ENCODE measurements at regions not wholly inside any gene's neighbourhood (a gene's known extent, or its start where the extent isn't known, plus 50 kb on each side); places are given as distances from the start of the nearest gene placed in this dataset.

DNA sequence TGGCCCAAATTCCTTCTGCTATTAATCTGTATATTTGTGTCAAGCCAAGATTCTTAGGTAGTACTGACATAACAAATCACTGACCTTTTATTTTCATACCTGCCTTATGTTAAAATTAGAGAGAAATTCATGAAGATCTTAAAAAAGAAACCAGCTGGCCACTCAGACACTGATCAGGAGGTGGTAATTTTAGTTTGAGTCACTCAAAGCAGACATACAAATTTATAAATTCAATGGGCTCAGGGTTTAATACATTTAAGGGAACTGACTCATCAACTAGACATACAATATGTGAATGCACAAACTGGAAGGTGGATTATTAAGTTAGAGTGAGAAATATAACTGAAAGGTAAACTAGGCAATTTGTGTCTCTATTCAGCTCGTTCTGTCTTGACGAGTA is 711.9 kb upstream of the EYS start (continued):
- TF ChIP-seq ZBTB48 (tag by site-specific recombination; IDR thresholded peaks at IDR 0.05) (no peak), ZNF24 (tag by site-specific recombination; IDR thresholded peaks at IDR 0.05) (no peak), ZNF341 (tag by site-specific recombination; IDR thresholded peaks at IDR 0.05; ENCODE audit: low read depth) (no peak)

- no peaks in the 10 kb centered on the region for H3K9me3 ChIP-seq (ENCODE audit: control insufficient read depth, insufficient read depth, low read depth, low read length)
- no peaks in the 10 kb centered on the region for H3K4me1 ChIP-seq (ENCODE audit: control insufficient read depth, insufficient read depth, low read length)
- H3K27ac ChIP-seq (ENCODE audit: extremely low read depth, low read depth, low read length): no peak overlapping the region
- TF ChIP-seq BCL11B (tag by site-specific recombination; IDR thresholded peaks at IDR 0.05; ENCODE audit: low read depth) (no peak), ZNF157 (tag by site-specific recombination; IDR thresholded peaks at IDR 0.05) (no peak), ZNF311 (tag by site-specific recombination; IDR thresholded peaks at IDR 0.05; ENCODE audit: borderline replicate concordance) (no peak), ZNF221 (tag by site-specific recombination; IDR thresholded peaks at IDR 0.05; ENCODE audit: borderline replicate concordance) (no peak), ZNF37A (tag by site-specific recombination; IDR thresholded peaks at IDR 0.05) (no peak), MEIS1 (CRISPR knock-in tag; IDR thresholded peaks at IDR 0.05; ENCODE audit: borderline replicate concordance) (no peak), ZNF48 (tag by site-specific recombination; IDR thresholded peaks at IDR 0.05) (no peak), ZNF830 (tag by site-specific recombination; IDR thresholded peaks at IDR 0.05; ENCODE audit: low read depth) (no peak), HOXD13 (CRISPR knock-in tag; IDR thresholded peaks at IDR 0.05; ENCODE audit: borderline replicate concordance) (no peak), ZFP37 (tag by site-specific recombination; IDR thresholded peaks at IDR 0.05) (no peak), GLI2 (tag by site-specific recombination; IDR thresholded peaks at IDR 0.05; ENCODE audit: borderline replicate concordance, low read depth) (no peak), KLF17 (tag by site-specific recombination; IDR thresholded peaks at IDR 0.05) (no peak)
- TF ChIP-seq, protein P1, sequence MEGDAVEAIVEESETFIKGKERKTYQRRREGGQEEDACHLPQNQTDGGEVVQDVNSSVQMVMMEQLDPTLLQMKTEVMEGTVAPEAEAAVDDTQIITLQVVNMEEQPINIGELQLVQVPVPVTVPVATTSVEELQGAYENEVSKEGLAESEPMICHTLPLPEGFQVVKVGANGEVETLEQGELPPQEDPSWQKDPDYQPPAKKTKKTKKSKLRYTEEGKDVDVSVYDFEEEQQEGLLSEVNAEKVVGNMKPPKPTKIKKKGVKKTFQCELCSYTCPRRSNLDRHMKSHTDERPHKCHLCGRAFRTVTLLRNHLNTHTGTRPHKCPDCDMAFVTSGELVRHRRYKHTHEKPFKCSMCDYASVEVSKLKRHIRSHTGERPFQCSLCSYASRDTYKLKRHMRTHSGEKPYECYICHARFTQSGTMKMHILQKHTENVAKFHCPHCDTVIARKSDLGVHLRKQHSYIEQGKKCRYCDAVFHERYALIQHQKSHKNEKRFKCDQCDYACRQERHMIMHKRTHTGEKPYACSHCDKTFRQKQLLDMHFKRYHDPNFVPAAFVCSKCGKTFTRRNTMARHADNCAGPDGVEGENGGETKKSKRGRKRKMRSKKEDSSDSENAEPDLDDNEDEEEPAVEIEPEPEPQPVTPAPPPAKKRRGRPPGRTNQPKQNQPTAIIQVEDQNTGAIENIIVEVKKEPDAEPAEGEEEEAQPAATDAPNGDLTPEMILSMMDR (tag by site-specific recombination; IDR thresholded peaks at IDR 0.05): no peak
- H3K4me3 ChIP-seq (ENCODE audit: low read depth, low read length): no peak overlapping the region
- no peaks in the 10 kb centered on the region for H3K36me3 ChIP-seq (ENCODE audit: control insufficient read depth in 2 of 2, insufficient read depth in 1 of 2, low read length in 2 of 2)
- ChIA-PET CTCF (no interaction called here), POLR2A (no interaction called here)
These were observed 696.9 kb upstream of the EYS start for GRCh38 chr6:66403966-66404365.

GRCh38 chr6:66402873-66403272 is 695.8 kb upstream of the EYS start:
- ChIA-PET CTCF (interaction anchor here (0.5 to 1.1 kb wide), 3 partner anchors 8 to 1244 kb away, joined by 3 to 4 read pairs (median 3); no protein-coding TSS in a partner anchor), POLR2A (no interaction called here)
- H3K9me3 ChIP-seq (ENCODE audit: control insufficient read depth, insufficient read depth, low read depth, low read length): no peaks in the 10 kb centered on the region
- no peak overlapping the region for H3K27ac ChIP-seq (ENCODE audit: extremely low read depth, low read depth, low read length)
- TF ChIP-seq ZSCAN23 (tag by site-specific recombination; IDR thresholded peaks at IDR 0.05): no peak
- no peaks in the 10 kb centered on the region for H3K4me1 ChIP-seq (ENCODE audit: control insufficient read depth, insufficient read depth, low read length)
- no peaks in the 10 kb centered on the region for H3K36me3 ChIP-seq (ENCODE audit: control insufficient read depth in 2 of 2, insufficient read depth in 1 of 2, low read length in 2 of 2)
- no peak overlapping the region for H3K4me3 ChIP-seq (ENCODE audit: low read depth, low read length)

DNA sequence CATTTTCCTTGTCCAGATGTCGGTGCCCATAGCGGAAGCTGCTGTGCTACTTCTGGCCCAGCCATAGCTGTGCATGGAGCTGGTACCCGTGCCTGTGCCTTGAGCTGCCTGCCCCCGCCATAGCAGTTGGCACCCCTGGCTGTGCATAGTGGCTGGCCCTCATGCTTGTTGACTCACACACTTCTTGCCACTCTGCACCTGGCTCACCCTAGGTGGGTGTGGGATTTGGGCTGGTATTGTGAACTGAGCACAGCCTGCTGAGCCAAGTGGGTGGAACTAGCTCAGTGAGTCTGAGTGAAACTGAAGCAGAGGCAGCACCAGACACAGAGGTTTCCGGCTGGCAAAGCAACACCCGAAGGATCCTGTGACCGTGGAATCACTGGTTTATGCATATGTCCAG is 689.5 kb upstream of the EYS start:
- Histone ChIP-seq H3K4me3 (ENCODE audit: low read depth, low read length) (no peak overlapping the region), H3K36me3 (ENCODE audit: control insufficient read depth in 2 of 2, insufficient read depth in 1 of 2, low read length in 2 of 2) (no peaks in the 10 kb centered on the region), H3K9me3 (ENCODE audit: control insufficient read depth, insufficient read depth, low read depth, low read length) (no peaks in the 10 kb centered on the region), H3K4me1 (ENCODE audit: control insufficient read depth, insufficient read depth, low read length) (no peaks in the 10 kb centered on the region), H3K27ac (ENCODE audit: extremely low read depth, low read depth, low read length) (no peak overlapping the region)
- CTCF ChIA-PET: interaction anchor here (0.7 kb wide), 1 partner anchor 770 kb away, joined by 4 read pairs; no protein-coding TSS in a partner anchor
- POLR2A ChIA-PET: no interaction called here
- TF ChIP-seq ZNF416 (tag by site-specific recombination; IDR thresholded peaks at IDR 0.05): no peak
- TF ChIP-seq ZNF623 (tag by site-specific recombination; IDR thresholded peaks at IDR 0.05): no peak
- no peak for TF ChIP-seq ZNF174 (tag by site-specific recombination; IDR thresholded peaks at IDR 0.05)
- no peak for TF ChIP-seq ZNF596 (tag by site-specific recombination; IDR thresholded peaks at IDR 0.05)
- no peak for TF ChIP-seq SETDB1 (IDR thresholded peaks at IDR 0.05; ENCODE audit: insufficient read length, low read length)
- TF ChIP-seq, protein P2, sequence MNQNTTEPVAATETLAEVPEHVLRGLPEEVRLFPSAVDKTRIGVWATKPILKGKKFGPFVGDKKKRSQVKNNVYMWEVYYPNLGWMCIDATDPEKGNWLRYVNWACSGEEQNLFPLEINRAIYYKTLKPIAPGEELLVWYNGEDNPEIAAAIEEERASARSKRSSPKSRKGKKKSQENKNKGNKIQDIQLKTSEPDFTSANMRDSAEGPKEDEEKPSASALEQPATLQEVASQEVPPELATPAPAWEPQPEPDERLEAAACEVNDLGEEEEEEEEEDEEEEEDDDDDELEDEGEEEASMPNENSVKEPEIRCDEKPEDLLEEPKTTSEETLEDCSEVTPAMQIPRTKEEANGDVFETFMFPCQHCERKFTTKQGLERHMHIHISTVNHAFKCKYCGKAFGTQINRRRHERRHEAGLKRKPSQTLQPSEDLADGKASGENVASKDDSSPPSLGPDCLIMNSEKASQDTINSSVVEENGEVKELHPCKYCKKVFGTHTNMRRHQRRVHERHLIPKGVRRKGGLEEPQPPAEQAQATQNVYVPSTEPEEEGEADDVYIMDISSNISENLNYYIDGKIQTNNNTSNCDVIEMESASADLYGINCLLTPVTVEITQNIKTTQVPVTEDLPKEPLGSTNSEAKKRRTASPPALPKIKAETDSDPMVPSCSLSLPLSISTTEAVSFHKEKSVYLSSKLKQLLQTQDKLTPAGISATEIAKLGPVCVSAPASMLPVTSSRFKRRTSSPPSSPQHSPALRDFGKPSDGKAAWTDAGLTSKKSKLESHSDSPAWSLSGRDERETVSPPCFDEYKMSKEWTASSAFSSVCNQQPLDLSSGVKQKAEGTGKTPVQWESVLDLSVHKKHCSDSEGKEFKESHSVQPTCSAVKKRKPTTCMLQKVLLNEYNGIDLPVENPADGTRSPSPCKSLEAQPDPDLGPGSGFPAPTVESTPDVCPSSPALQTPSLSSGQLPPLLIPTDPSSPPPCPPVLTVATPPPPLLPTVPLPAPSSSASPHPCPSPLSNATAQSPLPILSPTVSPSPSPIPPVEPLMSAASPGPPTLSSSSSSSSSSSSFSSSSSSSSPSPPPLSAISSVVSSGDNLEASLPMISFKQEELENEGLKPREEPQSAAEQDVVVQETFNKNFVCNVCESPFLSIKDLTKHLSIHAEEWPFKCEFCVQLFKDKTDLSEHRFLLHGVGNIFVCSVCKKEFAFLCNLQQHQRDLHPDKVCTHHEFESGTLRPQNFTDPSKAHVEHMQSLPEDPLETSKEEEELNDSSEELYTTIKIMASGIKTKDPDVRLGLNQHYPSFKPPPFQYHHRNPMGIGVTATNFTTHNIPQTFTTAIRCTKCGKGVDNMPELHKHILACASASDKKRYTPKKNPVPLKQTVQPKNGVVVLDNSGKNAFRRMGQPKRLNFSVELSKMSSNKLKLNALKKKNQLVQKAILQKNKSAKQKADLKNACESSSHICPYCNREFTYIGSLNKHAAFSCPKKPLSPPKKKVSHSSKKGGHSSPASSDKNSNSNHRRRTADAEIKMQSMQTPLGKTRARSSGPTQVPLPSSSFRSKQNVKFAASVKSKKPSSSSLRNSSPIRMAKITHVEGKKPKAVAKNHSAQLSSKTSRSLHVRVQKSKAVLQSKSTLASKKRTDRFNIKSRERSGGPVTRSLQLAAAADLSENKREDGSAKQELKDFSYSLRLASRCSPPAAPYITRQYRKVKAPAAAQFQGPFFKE (tag by site-specific recombination; IDR thresholded peaks at IDR 0.05; ENCODE audit: borderline replicate concordance): no peak

All from HEK293 (cell line).